Keratinocyte (primary cell): ENCODE measurements at regions not wholly inside any gene's neighbourhood (a gene's known extent, or its start where the extent isn't known, plus 50 kb on each side); places are given as distances from the start of the nearest gene placed in this dataset.

Experiments
- DNase-seq: peaks from one replicate; pipeline ENCODE4 v3.0.0-alpha.2; 2011; ENCODE audit warnings: low read depth, missing footprints, low spot score
- FAIRE-seq: peaks from 2 replicates; lab custom pipeline; 2011; peaks lifted over from hg19 to GRCh38; lab: Jason Lieb, UNC
- H2AFZ ChIP-seq: 2 replicates; pipeline ENCODE4 v1.6.0; 2012; ENCODE audit warnings: low read length, control low read depth, inconsistent platforms; ENCODE audit not compliant: control insufficient read depth
- H3K27ac ChIP-seq: 2 replicates; pipeline ENCODE4 v1.5.1; 2011; ENCODE audit warnings: low read length; ENCODE audit not compliant: control insufficient read depth, insufficient read depth
- H3K27me3 ChIP-seq: 3 replicates; pipeline ENCODE4 v1.6.0; 2011; ENCODE audit warnings: low read length; ENCODE audit not compliant: control insufficient read depth, insufficient read depth; ENCODE audit errors: extremely low read depth
- H3K36me3 ChIP-seq, 2 experiments: 2 replicates in 1 of 2; 3 replicates in 1 of 2; pipeline ENCODE4 v1.5.1; 2011; ENCODE audit warnings: low read length in 2 of 2, mild to moderate bottlenecking in 1 of 2; ENCODE audit not compliant: control insufficient read depth in 2 of 2, insufficient read depth in 2 of 2; ENCODE audit errors: extremely low read depth in 1 of 2
- H3K4me1 ChIP-seq: 3 replicates; pipeline ENCODE4 v1.5.1; 2011; ENCODE audit warnings: low read length; ENCODE audit not compliant: control insufficient read depth, insufficient read depth; ENCODE audit errors: extremely low read depth
- H3K4me2 ChIP-seq: 3 replicates; pipeline ENCODE4 v1.6.0; 2011; ENCODE audit warnings: low read depth, low read length; ENCODE audit not compliant: control insufficient read depth, insufficient read depth; ENCODE audit errors: extremely low read depth
- H3K4me3 ChIP-seq, 3 experiments: fragments of 200-600 bp in 1 of 3; sonication (generic) in 1 of 3; 2 replicates in 2 of 3; 3 replicates in 1 of 3; pipeline ENCODE4 v1.5.1; 2011 to 2016; ENCODE audit warnings: low read length in 3 of 3, mild to moderate bottlenecking in 3 of 3, control low read depth in 2 of 3, inconsistent platforms in 1 of 3, low read depth in 1 of 3, mixed read lengths in 1 of 3, mixed run types in 1 of 3, moderate library complexity in 1 of 3; ENCODE audit not compliant: control insufficient read depth in 2 of 3, insufficient read depth in 2 of 3; ENCODE audit errors: extremely low read depth in 1 of 3
- H3K79me2 ChIP-seq: 2 replicates; pipeline ENCODE4 v1.6.0; 2012; ENCODE audit warnings: low read length; ENCODE audit not compliant: control insufficient read depth, insufficient read depth
- H3K9ac ChIP-seq: 3 replicates; pipeline ENCODE4 v1.6.0; 2011; ENCODE audit warnings: low read length; ENCODE audit not compliant: control insufficient read depth, insufficient read depth; ENCODE audit errors: extremely low read depth
- H3K9me1 ChIP-seq: 3 replicates; pipeline ENCODE4 v1.6.0; 2011; ENCODE audit warnings: low read length; ENCODE audit not compliant: control insufficient read depth, insufficient read depth; ENCODE audit errors: extremely low read depth
- H3K9me3 ChIP-seq: 2 replicates; pipeline ENCODE4 v1.5.1; 2012; ENCODE audit warnings: low read depth, low read length; ENCODE audit not compliant: control insufficient read depth
- H4K20me1 ChIP-seq: 3 replicates; pipeline ENCODE4 v1.6.0; 2011; ENCODE audit warnings: low read length; ENCODE audit not compliant: control insufficient read depth, insufficient read depth; ENCODE audit errors: extremely low read depth
- EZH2 ChIP-seq: IDR thresholded peaks from one replicate; pipeline ENCODE4 v1.6.1; 2012; ENCODE audit warnings: inconsistent platforms, mild to moderate bottlenecking, low read length, moderate library complexity
- dilution Hi-C: fragments of 300-500 bp; cut with MboI; formaldehyde crosslinking; loops from one replicate; pipeline ENCODE4 v1.7.0; 2020; ENCODE audit warnings: low sequenced_read_pairs; ENCODE audit not compliant: extremely low pct_ligation_motif_present
- TF ChIP-seq, protein P1 (sequence below), 3 experiments: IDR thresholded peaks in 1 of 3; conservative IDR thresholded peaks in 1 of 3; optimal IDR thresholded peaks in 1 of 3; 2 replicates in 2 of 3; 3 replicates in 1 of 3; pipeline versions ENCODE3 to v1.5.1; 2011; ENCODE audit warnings: low read length in 3 of 3, mild to moderate bottlenecking in 3 of 3, moderate library complexity in 2 of 3, control low read depth in 1 of 3, inconsistent platforms in 1 of 3; ENCODE audit not compliant: insufficient read depth in 2 of 3; ENCODE audit errors: extremely low read depth in 1 of 3

DNA sequence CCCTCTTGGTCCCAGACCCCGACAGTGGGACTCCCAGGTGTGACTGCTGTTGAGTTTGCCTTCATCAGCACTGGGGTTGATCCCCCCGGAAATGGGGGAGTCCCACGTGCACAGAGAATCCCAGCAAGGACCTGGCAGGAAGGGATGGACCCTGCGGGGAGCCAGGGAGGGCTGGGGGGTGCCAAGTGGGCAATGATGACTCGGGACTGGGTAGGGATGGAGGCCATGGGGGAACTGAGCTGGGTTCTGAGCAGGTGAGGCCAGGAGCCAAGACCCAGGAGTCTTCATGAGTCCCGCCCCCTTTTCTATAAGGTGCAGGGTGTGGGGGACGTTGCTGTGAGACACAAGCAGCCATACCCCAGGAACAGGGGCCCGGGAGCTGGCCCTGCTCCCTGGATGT lies 103.8 kb downstream of the CRYAA start:
- H3K4me1 ChIP-seq = no peaks in the 10 kb centered on the region
- H3K79me2 ChIP-seq = no peaks in the 10 kb centered on the region
- no peaks in the 10 kb centered on the region for H3K9me1 ChIP-seq
- no peak overlapping the region for H3K27ac ChIP-seq
- H3K4me3 ChIP-seq = no peak overlapping the region
- H3K9me3 ChIP-seq = no peaks in the 10 kb centered on the region
- DNase-seq = no peak
- no peak for FAIRE-seq
- H2AFZ ChIP-seq = no peak overlapping the region
- H3K36me3 ChIP-seq = no peaks in the 10 kb centered on the region
- peaks cover 45% of the 10 kb centered on the region for H3K27me3 ChIP-seq
- H3K9ac ChIP-seq = no peak overlapping the region
- dilution Hi-C loops = no loop called here
- H4K20me1 ChIP-seq = no peaks in the 10 kb centered on the region
- H3K4me2 ChIP-seq = no peak overlapping the region
- no peak for TF ChIP-seq EZH2
- TF ChIP-seq, protein P1, sequence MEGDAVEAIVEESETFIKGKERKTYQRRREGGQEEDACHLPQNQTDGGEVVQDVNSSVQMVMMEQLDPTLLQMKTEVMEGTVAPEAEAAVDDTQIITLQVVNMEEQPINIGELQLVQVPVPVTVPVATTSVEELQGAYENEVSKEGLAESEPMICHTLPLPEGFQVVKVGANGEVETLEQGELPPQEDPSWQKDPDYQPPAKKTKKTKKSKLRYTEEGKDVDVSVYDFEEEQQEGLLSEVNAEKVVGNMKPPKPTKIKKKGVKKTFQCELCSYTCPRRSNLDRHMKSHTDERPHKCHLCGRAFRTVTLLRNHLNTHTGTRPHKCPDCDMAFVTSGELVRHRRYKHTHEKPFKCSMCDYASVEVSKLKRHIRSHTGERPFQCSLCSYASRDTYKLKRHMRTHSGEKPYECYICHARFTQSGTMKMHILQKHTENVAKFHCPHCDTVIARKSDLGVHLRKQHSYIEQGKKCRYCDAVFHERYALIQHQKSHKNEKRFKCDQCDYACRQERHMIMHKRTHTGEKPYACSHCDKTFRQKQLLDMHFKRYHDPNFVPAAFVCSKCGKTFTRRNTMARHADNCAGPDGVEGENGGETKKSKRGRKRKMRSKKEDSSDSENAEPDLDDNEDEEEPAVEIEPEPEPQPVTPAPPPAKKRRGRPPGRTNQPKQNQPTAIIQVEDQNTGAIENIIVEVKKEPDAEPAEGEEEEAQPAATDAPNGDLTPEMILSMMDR (optimal IDR thresholded peaks at IDR 0.05 in 1 of 3, IDR thresholded peaks at IDR 0.05 in 1 of 3, conservative IDR thresholded peaks at IDR 0.05 in 1 of 3; ENCODE audit: extremely low read depth in 1 of 3, insufficient read depth in 2 of 3, low read length in 3 of 3) = no peak

DNA sequence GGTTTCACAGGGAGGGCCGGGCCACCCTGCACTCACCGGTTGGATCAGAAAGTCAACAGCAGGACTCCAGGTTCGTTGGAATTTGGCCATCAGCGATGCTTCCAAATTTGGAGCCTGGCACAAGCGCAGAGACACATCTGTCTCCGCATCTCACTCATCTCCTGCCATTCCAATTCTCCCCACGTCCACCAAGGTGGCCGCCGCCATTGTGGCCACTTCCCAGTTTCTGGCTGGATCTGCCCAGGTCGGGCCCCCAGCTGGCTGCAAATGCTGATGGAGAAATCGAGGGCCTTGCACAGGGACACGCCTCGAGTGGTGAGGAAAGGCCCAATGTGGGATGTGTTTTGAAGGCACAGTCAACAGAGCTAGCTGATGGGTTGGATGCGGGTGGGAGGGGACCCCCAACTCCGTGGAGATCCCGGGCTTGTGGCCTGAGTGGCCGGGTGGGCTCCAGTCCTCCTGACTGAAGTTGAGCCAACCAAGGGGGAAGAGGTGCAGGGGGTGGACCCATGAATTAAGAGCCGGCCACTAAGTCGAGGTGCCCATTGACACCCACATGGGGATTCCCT lies 102.7 kb downstream of the CRYAA start:
- Histone ChIP-seq H4K20me1 (no peaks in the 10 kb centered on the region), H3K4me1 (no peaks in the 10 kb centered on the region), H3K36me3 (no peaks in the 10 kb centered on the region), H2AFZ (no peak overlapping the region), H3K79me2 (no peaks in the 10 kb centered on the region), H3K9ac (no peak overlapping the region), H3K4me2 (no peak overlapping the region), H3K9me3 (no peaks in the 10 kb centered on the region), H3K27ac (no peak overlapping the region), H3K4me3 (no peak overlapping the region), H3K27me3 (peaks cover 36% of the 10 kb centered on the region), H3K9me1 (no peaks in the 10 kb centered on the region)
- DNase-seq (no peak), FAIRE-seq (no peak)
- dilution Hi-C loops = no loop called here
- TF ChIP-seq, protein P1 (optimal IDR thresholded peaks at IDR 0.05 in 1 of 3, IDR thresholded peaks at IDR 0.05 in 1 of 3, conservative IDR thresholded peaks at IDR 0.05 in 1 of 3; ENCODE audit: extremely low read depth in 1 of 3, insufficient read depth in 2 of 3, low read length in 3 of 3) = no peak
- TF ChIP-seq EZH2 = no peak
